ENCODE measurements at regions not wholly inside any gene's neighbourhood (a gene's known extent, or its start where the extent isn't known, plus 50 kb on each side); places are given as distances from the start of the nearest gene placed in this dataset.

- DNase-seq = no peak
Measured at GRCh38 chr16:17590711-17591654, 120.2 kb upstream of the XYLT1 start.

GRCh38 chr16:17589898-17590297, 119.1 kb upstream of the XYLT1 start:
- DNase-seq = no peak

- no peak for DNase-seq
Measured at GRCh38 chr16:17585449-17586074, 114.8 kb upstream of the XYLT1 start.

- DNase-seq = peak; percentile 55
Measured at GRCh38 chr16:17578981-17579874, 108.5 kb upstream of the XYLT1 start.

- no peak for DNase-seq
Measured at GRCh38 chr16:17574256-17574655, 103.5 kb upstream of the XYLT1 start.

- DNase-seq = no peak
Measured at GRCh38 chr16:17572145-17572544, 101.4 kb upstream of the XYLT1 start.

- no peak for DNase-seq
Measured at GRCh38 chr16:17571499-17572093, 100.8 kb upstream of the XYLT1 start.

- no peak for DNase-seq
Measured at GRCh38 chr16:17568239-17568638, 97.5 kb upstream of the XYLT1 start.

GRCh38 chr16:17567455-17567854, 96.7 kb upstream of the XYLT1 start:
- no peak for DNase-seq

- no peak for DNase-seq
Measured at GRCh38 chr16:17566656-17567450, 96.1 kb upstream of the XYLT1 start.

GRCh38 chr16:17566075-17566474, 95.3 kb upstream of the XYLT1 start:
- DNase-seq = no peak

- no peak for DNase-seq
Measured at GRCh38 chr16:17565605-17566004, 94.8 kb upstream of the XYLT1 start.

- DNase-seq = no peak
Measured at GRCh38 chr16:17564856-17565255, 94.1 kb upstream of the XYLT1 start.

- DNase-seq = no peak
Measured at GRCh38 chr16:17563323-17564091, 92.7 kb upstream of the XYLT1 start.

GRCh38 chr16:17561056-17561455, 90.3 kb upstream of the XYLT1 start:
- no peak for DNase-seq

GRCh38 chr16:17560548-17560947, 89.8 kb upstream of the XYLT1 start:
- no peak for DNase-seq

- no peak for DNase-seq
Measured at GRCh38 chr16:17559394-17559793, 88.6 kb upstream of the XYLT1 start.

- DNase-seq = no peak
Measured at GRCh38 chr16:17557949-17558348, 87.2 kb upstream of the XYLT1 start.

- DNase-seq = no peak
Measured at GRCh38 chr16:17557480-17557879, 86.7 kb upstream of the XYLT1 start.

- no peak for DNase-seq
Measured at GRCh38 chr16:17556276-17557052, 85.7 kb upstream of the XYLT1 start.
